LNCaP clone FGC (cell line): ENCODE measurements at regions not wholly inside any gene's neighbourhood (a gene's known extent, or its start where the extent isn't known, plus 50 kb on each side); places are given as distances from the start of the nearest gene placed in this dataset.

Experiments
- DNase-seq: peaks from one replicate; pipeline ENCODE4 v3.0.0-alpha.2; 2011; ENCODE audit warnings: low read depth
- H3K4me3 ChIP-seq: 2 replicates; pipeline ENCODE4 v1.5.1; 2011; ENCODE audit warnings: mild to moderate bottlenecking, low read depth, low read length, control low read depth
- TF ChIP-seq, protein P1 (sequence below): IDR thresholded peaks from 2 replicates; pipeline ENCODE4 v1.5.1; 2012; ENCODE audit warnings: mild to moderate bottlenecking; ENCODE audit not compliant: control insufficient read depth, insufficient read depth; ENCODE audit errors: extremely low read depth

DNA sequence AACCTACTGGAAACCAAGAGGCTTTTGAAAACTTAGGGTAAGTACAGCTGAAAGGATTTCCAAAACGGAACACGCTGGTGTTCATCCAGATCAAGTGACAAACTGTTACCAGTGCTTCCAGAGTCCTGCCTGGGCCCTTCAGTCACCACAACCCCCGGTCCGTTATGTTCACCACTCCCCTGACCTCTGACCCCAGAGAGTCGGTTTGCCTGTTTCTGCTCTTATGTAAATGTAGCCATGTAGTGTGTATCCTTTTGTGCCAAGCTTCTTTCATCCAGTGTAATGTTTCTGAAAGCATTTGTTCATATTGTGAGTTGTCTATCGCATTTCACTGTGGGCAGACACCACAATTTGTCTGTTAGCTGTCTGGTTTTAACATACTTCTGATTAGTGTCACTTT is 217.5 kb downstream of the NCK2 start:
- TF ChIP-seq, protein P1, sequence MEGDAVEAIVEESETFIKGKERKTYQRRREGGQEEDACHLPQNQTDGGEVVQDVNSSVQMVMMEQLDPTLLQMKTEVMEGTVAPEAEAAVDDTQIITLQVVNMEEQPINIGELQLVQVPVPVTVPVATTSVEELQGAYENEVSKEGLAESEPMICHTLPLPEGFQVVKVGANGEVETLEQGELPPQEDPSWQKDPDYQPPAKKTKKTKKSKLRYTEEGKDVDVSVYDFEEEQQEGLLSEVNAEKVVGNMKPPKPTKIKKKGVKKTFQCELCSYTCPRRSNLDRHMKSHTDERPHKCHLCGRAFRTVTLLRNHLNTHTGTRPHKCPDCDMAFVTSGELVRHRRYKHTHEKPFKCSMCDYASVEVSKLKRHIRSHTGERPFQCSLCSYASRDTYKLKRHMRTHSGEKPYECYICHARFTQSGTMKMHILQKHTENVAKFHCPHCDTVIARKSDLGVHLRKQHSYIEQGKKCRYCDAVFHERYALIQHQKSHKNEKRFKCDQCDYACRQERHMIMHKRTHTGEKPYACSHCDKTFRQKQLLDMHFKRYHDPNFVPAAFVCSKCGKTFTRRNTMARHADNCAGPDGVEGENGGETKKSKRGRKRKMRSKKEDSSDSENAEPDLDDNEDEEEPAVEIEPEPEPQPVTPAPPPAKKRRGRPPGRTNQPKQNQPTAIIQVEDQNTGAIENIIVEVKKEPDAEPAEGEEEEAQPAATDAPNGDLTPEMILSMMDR: no peak
- H3K4me3 ChIP-seq: no peak overlapping the region
- no peak for DNase-seq

DNA sequence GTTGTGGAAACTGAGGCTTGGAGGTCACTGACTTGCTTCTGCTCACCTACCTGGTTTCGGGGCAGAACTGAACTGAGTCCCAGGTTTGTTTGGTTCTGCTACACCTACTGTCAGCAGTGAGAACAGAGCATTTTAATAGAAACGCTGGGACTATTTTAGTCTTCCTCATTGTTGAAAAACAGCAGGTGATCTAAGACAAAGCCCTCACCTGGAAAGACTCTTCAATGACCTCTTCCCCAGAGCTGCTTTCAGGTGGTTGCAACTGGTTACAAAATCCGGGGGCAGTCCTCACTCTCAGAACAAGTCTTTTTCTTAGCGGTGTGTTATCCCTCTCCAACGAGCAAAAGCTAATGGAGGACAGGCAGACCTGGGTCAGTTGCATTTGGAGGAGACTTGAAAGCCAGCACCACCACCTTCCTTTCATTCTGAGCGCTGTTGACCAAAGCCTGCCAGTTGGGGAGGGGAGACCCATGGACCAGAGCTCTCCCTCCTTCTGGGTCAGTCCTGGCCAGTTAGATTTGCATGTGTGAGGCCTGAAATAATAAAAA is 217.0 kb downstream of the NCK2 start:
- H3K4me3 ChIP-seq: no peak overlapping the region
- no peak for DNase-seq
- TF ChIP-seq, protein P1: no peak

DNA sequence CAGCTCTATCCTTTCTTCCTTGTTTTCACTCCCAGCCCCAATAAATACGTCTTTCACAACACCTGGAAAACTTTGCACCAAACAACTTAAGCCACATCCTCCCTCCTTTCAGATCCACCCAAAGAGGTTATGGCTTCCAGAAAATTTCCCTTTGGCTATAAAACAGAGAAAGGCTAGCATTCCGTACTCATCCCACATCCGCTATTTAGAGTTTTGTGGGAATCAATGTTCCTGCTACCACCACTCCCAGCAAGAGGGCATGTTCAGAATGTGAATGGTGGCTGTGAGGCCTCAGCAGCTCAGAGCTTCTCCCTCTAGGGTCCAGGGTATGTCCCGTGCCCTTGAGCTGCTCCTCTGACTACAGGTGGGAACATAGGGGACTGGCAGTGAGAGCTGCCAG is 214.6 kb downstream of the NCK2 start:
- no peak overlapping the region for H3K4me3 ChIP-seq
- DNase-seq: no peak
- TF ChIP-seq, protein P1: no peak

DNA sequence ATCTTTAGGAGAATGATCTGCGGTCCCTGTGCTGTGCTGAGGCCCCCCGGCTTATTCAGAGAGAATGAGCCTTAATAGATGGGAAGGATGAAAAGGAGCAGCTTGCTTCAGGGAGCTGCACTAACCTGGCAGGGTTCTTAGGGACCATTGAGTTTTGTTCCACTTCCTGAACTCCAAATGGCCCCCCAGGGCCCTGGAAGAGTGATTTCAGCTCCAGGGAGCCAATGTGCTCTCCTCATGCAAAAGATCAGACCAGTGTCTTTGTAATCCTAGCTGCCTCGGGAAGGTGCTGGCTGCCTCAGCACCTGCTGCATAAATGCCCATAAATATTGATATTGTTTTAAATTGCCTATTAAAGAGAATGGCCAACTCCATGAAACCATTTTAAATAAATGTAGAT is 210.2 kb downstream of the NCK2 start:
- TF ChIP-seq, protein P1: no peak
- H3K4me3 ChIP-seq: no peak overlapping the region
- DNase-seq: no peak

DNA sequence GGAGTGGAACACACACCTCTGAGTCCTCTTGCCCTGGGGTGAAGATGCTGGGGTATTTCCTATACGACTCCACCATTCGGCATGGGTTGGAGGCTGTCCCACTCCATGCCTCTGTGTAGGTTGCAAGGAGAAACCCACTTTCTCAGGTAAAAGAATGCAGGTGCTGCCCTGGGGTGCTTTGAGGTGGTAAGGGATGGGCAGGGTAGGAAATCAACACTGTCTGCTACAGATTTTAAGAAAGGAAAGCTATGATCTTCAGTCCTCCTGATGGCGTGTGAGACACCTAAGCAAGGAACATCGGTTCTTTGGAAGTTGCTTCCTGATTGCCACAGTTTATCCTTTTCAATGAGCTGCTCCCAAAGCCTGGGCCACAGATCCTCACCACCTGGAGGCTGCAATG is 209.2 kb downstream of the NCK2 start:
- no peak for DNase-seq
- H3K4me3 ChIP-seq: no peak overlapping the region
- TF ChIP-seq, protein P1: no peak

DNA sequence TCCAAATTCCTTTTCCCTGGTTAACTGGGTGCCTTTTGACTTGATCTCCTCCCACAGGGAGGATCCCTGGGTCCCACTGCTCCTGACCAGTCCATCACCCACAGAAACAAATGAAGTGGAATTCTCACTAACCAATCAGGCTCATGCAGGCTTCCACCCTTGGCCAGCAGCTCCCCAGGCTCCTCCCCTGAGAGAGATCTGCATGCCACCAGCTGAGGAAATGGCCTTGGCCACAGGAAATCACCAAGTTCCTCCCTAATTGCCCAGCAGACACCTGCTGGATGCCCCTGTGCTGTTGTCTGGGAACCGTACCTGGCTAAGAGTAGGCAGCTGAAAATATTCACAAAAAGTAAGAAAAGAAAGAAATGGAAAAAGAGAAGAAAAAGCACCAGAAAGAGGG is 207.4 kb downstream of the NCK2 start:
- TF ChIP-seq, protein P1: no peak
- no peak overlapping the region for H3K4me3 ChIP-seq
- DNase-seq: no peak

DNA sequence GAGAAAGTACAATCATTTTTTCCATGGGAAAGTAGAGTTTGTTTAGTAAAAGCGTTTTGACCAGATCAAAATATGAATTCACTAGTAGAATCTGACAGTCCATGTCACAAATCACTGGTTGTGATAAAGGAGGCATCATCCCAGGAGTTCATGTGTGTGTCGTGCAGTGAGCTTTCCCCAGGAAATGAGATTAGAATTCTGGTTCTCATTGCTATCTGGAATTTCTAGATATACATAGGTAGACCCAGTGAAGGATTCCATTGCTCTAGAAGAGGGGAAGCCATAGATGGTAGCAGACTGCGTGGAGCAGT is 206.6 kb downstream of the NCK2 start:
- H3K4me3 ChIP-seq: no peak overlapping the region
- TF ChIP-seq, protein P1: no peak
- DNase-seq: no peak
